ENCODE measurements at regions not wholly inside any gene's neighbourhood (a gene's known extent, or its start where the extent isn't known, plus 50 kb on each side); places are given as distances from the start of the nearest gene placed in this dataset.

DNA sequence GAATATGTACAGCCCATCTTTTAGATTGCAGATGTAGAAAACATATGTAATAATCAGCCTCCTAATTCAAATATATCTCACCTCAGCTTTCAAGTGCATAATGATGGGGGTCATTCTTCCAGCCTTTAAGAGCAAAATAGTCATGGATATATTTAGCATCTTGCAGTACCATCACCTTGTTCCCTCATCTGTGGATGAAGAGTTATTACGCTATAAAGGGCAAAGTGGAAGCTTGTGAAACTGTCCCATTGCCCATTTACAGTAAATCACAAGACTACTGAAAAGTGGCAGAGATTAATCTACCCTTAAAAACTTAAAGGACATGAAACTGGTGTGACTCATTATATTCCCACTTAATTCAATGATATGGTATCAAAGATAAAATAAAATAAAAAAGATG, 979.7 kb upstream of the HS3ST1 start:
- no peaks in the 10 kb centered on the region for H3K79me2 ChIP-seq (ENCODE audit: control insufficient read depth in 1 of 2, insufficient read depth in 2 of 2, low read length in 2 of 2)
- no peaks in the 10 kb centered on the region for H3K36me3 ChIP-seq (ENCODE audit: control insufficient read depth in 2 of 4, insufficient read depth in 4 of 4, low read length in 3 of 4)
- no peak overlapping the region for H3K4me2 ChIP-seq (ENCODE audit: insufficient read depth in 1 of 2, low read depth in 2 of 2, low read length in 2 of 2)
- H3K18ac ChIP-seq (ENCODE audit: extremely low read depth, low read length) = no peak overlapping the region
- no peak overlapping the region for H3K27ac ChIP-seq (ENCODE audit: low read depth, low read length)
- no peak overlapping the region for H2AFZ ChIP-seq (ENCODE audit: low read length)
- no peak overlapping the region for H3K4me3 ChIP-seq (ENCODE audit: extremely low read depth in 1 of 4, insufficient read depth in 2 of 4, low read depth in 3 of 4, low read length in 4 of 4)
- H4K91ac ChIP-seq (replicated peaks; ENCODE audit: insufficient read length, low read length) = no peak overlapping the region
- H2BK15ac ChIP-seq (ENCODE audit: low read length) = no peak overlapping the region
- H3K56ac ChIP-seq (replicated peaks; ENCODE audit: insufficient read length, low read depth, low read length) = no peak overlapping the region
- no peaks in the 10 kb centered on the region for H3K79me1 ChIP-seq (ENCODE audit: low read depth, low read length)
- DNase-seq (ENCODE audit: low read depth in 1 of 2, low spot score in 2 of 2) = no peak
- no peak overlapping the region for H2BK12ac ChIP-seq (ENCODE audit: low read depth, low read length)
- H4K20me1 ChIP-seq (replicated peaks in 1 of 2; ENCODE audit: control insufficient read depth in 1 of 2, insufficient read depth in 2 of 2, low read length in 2 of 2) = no peaks in the 10 kb centered on the region
- H2AK5ac ChIP-seq (ENCODE audit: low read depth, low read length) = no peak overlapping the region
- no peak overlapping the region for H3K9ac ChIP-seq (replicated peaks in 1 of 4; ENCODE audit: extremely low read depth in 1 of 4, low read depth in 3 of 4, low read length in 3 of 4)
- H3K9me3 ChIP-seq (ENCODE audit: insufficient read depth in 2 of 2, low read depth in 1 of 2, low read length in 1 of 2) = no peaks in the 10 kb centered on the region
- H3K14ac ChIP-seq (ENCODE audit: insufficient read length) = no peak overlapping the region
- H4K5ac ChIP-seq (ENCODE audit: insufficient read length, low read depth, low read length) = no peak overlapping the region
- no peak overlapping the region for H2BK5ac ChIP-seq (ENCODE audit: low read depth, low read length)
- ChIA-PET CTCF (ENCODE audit: partially characterized antibody) (no interaction called here), POLR2A (ENCODE audit: partially characterized antibody) (no interaction called here)
- peaks cover 0 to 1% (median 0%) of the 10 kb centered on the region in 4 experiments; a peak in 1 of 7 replicates for H3K27me3 ChIP-seq (replicated peaks in 1 of 4; ENCODE audit: control insufficient read depth in 3 of 4, extremely low read depth in 1 of 4, insufficient read depth in 3 of 4, low read length in 3 of 4)
- no peaks in the 10 kb centered on the region for H3K4me1 ChIP-seq (replicated peaks in 1 of 4; ENCODE audit: control insufficient read depth in 3 of 4, insufficient read depth in 4 of 4, low read length in 3 of 4)
- H3K23ac ChIP-seq (ENCODE audit: insufficient read length) = no peak overlapping the region
- H2BK120ac ChIP-seq (replicated peaks; ENCODE audit: low read depth, low read length) = no peak overlapping the region
- peaks cover under 1% of the 10 kb centered on the region; the same call in 1 of the 2 replicates for H3K23me2 ChIP-seq (ENCODE audit: low read depth, low read length)
- H3K4ac ChIP-seq (replicated peaks; ENCODE audit: insufficient read length, low read depth, low read length) = no peak overlapping the region
- H4K8ac ChIP-seq (ENCODE audit: extremely low read depth, insufficient read depth, low read length) = no peak overlapping the region
- H2BK20ac ChIP-seq (ENCODE audit: low read length) = no peak overlapping the region
- no peak for FAIRE-seq
- 94% methylated on average over 1 of the region's 1 CpG; no CpG with 5 or more reads in 1 of the 2 experiments for WGBS, 2 experiments (ENCODE audit: extremely low coverage in 1 of 2, insufficient coverage in 1 of 2, insufficient read length in 1 of 2, insufficient replicate concordance in 2 of 2, low coverage in 1 of 2, low lambda C conversion rate in 2 of 2, missing lambda C conversion rate in 1 of 2)
- TF ChIP-seq POLR2AphosphoS5 (IDR thresholded peaks at IDR 0.05; ENCODE audit: low read depth, low read length) = no peak
- TF ChIP-seq SIN3A (conservative IDR thresholded peaks at IDR 0.05 in 1 of 2, IDR thresholded peaks at IDR 0.05 in 1 of 2; ENCODE audit: low read depth in 1 of 2, low read length in 2 of 2) = no peak
- TF ChIP-seq ATF2 (IDR thresholded peaks at IDR 0.05; ENCODE audit: low read length) = no peak
- no peak for TF ChIP-seq SP4 (IDR thresholded peaks at IDR 0.05; ENCODE audit: low read length)
- no peak for TF ChIP-seq KDM1A (IDR thresholded peaks at IDR 0.05; ENCODE audit: borderline replicate concordance, low read length)
- TF ChIP-seq SUZ12 (IDR thresholded peaks at IDR 0.05; ENCODE audit: low read length) = no peak
- no peak for TF ChIP-seq CBX5 (IDR thresholded peaks at IDR 0.05; ENCODE audit: low read depth, low read length)
- no peak for TF ChIP-seq SRF (IDR thresholded peaks at IDR 0.05; ENCODE audit: low read depth, low read length)
- no peak for TF ChIP-seq TCF12 (IDR thresholded peaks at IDR 0.05; ENCODE audit: low read depth, low read length)
- TF ChIP-seq SP2 (IDR thresholded peaks at IDR 0.05; ENCODE audit: low read length) = no peak
- no peak for TF ChIP-seq FOSL1 (IDR thresholded peaks at IDR 0.05; ENCODE audit: insufficient read depth, low read depth, low read length)
- TF ChIP-seq RBBP5 (IDR thresholded peaks at IDR 0.05; ENCODE audit: borderline replicate concordance, low read depth, low read length) = no peak
- no peak for TF ChIP-seq POU5F1 (IDR thresholded peaks at IDR 0.05; ENCODE audit: low read depth, low read length)
- TF ChIP-seq JUN (IDR thresholded peaks at IDR 0.05; ENCODE audit: low read depth, low read length) = no peak
- no peak for TF ChIP-seq JUND (IDR thresholded peaks at IDR 0.05; ENCODE audit: low read length)
